ENCODE measurements at regions not wholly inside any gene's neighbourhood (a gene's known extent, or its start where the extent isn't known, plus 50 kb on each side); places are given as distances from the start of the nearest gene placed in this dataset.
A peak's percentile ranks its signal among the peaks of the same experiment; 100 is the strongest.

- Histone ChIP-seq H3K4me1 (ENCODE audit: control insufficient read depth, extremely low read depth, insufficient read depth, low read length) (peaks cover 5% of the 10 kb centered on the region), H2AFZ (ENCODE audit: control insufficient read depth, low read length) (no peak overlapping the region), H3K4me2 (ENCODE audit: control insufficient read depth, extremely low read depth, insufficient read depth, low read depth, low read length) (no peak overlapping the region), H3K36me3 (ENCODE audit: control insufficient read depth in 2 of 2, extremely low read depth in 1 of 2, insufficient read depth in 2 of 2, low read length in 2 of 2) (no peaks in the 10 kb centered on the region), H3K9me1 (ENCODE audit: control insufficient read depth, extremely low read depth, insufficient read depth, low read length) (no peaks in the 10 kb centered on the region), H4K20me1 (ENCODE audit: control insufficient read depth, extremely low read depth, insufficient read depth, low read length) (no peaks in the 10 kb centered on the region), H3K27ac (ENCODE audit: control insufficient read depth, insufficient read depth, low read length) (no peak overlapping the region), H3K27me3 (ENCODE audit: control insufficient read depth, extremely low read depth, insufficient read depth, low read length) (no peaks in the 10 kb centered on the region), H3K79me2 (ENCODE audit: control insufficient read depth, insufficient read depth, low read length) (no peaks in the 10 kb centered on the region), H3K9ac (ENCODE audit: control insufficient read depth, extremely low read depth, insufficient read depth, low read length) (no peak overlapping the region), H3K4me3 (ENCODE audit: control insufficient read depth in 2 of 3, extremely low read depth in 1 of 3, insufficient read depth in 2 of 3, low read depth in 1 of 3, low read length in 3 of 3) (no peak overlapping the region), H3K9me3 (ENCODE audit: control insufficient read depth, low read depth, low read length) (no peaks in the 10 kb centered on the region)
- dilution Hi-C loops (cut with MboI; ENCODE audit: extremely low pct_ligation_motif_present, low sequenced_read_pairs) = no loop called here
- DNase-seq (ENCODE audit: low read depth, low spot score) = no peak
- TF ChIP-seq CTCF (optimal IDR thresholded peaks at IDR 0.05 in 1 of 3, IDR thresholded peaks at IDR 0.05 in 1 of 3, conservative IDR thresholded peaks at IDR 0.05 in 1 of 3; ENCODE audit: extremely low read depth in 1 of 3, insufficient read depth in 2 of 3, low read length in 3 of 3) (no peak), EZH2 (IDR thresholded peaks at IDR 0.05; ENCODE audit: low read length) (no peak)
- no peak for FAIRE-seq
Measured at GRCh38 chr7:33771422-33771821, 133.9 kb upstream of the BMPER start.

GRCh38 chr7:33773053-33773452, 132.3 kb upstream of the BMPER start:
- peaks cover 5% of the 10 kb centered on the region for H3K4me1 ChIP-seq (ENCODE audit: control insufficient read depth, extremely low read depth, insufficient read depth, low read length)
- no peaks in the 10 kb centered on the region for H3K36me3 ChIP-seq (ENCODE audit: control insufficient read depth in 2 of 2, extremely low read depth in 1 of 2, insufficient read depth in 2 of 2, low read length in 2 of 2)
- H3K9ac ChIP-seq (ENCODE audit: control insufficient read depth, extremely low read depth, insufficient read depth, low read length) = no peak overlapping the region
- H3K4me2 ChIP-seq (ENCODE audit: control insufficient read depth, extremely low read depth, insufficient read depth, low read depth, low read length) = no peak overlapping the region
- H3K9me3 ChIP-seq (ENCODE audit: control insufficient read depth, low read depth, low read length) = no peaks in the 10 kb centered on the region
- DNase-seq (ENCODE audit: low read depth, low spot score) (peak; percentile 9), FAIRE-seq (no peak)
- H2AFZ ChIP-seq (ENCODE audit: control insufficient read depth, low read length) = no peak overlapping the region
- H3K4me3 ChIP-seq (ENCODE audit: control insufficient read depth in 2 of 3, extremely low read depth in 1 of 3, insufficient read depth in 2 of 3, low read depth in 1 of 3, low read length in 3 of 3) = no peak overlapping the region
- no peaks in the 10 kb centered on the region for H3K27me3 ChIP-seq (ENCODE audit: control insufficient read depth, extremely low read depth, insufficient read depth, low read length)
- no peaks in the 10 kb centered on the region for H4K20me1 ChIP-seq (ENCODE audit: control insufficient read depth, extremely low read depth, insufficient read depth, low read length)
- no peaks in the 10 kb centered on the region for H3K79me2 ChIP-seq (ENCODE audit: control insufficient read depth, insufficient read depth, low read length)
- TF ChIP-seq CTCF (optimal IDR thresholded peaks at IDR 0.05 in 1 of 3, IDR thresholded peaks at IDR 0.05 in 1 of 3, conservative IDR thresholded peaks at IDR 0.05 in 1 of 3; ENCODE audit: extremely low read depth in 1 of 3, insufficient read depth in 2 of 3, low read length in 3 of 3) = no peak
- no peak for TF ChIP-seq EZH2 (IDR thresholded peaks at IDR 0.05; ENCODE audit: low read length)
- no peaks in the 10 kb centered on the region for H3K9me1 ChIP-seq (ENCODE audit: control insufficient read depth, extremely low read depth, insufficient read depth, low read length)
- dilution Hi-C loops (cut with MboI; ENCODE audit: extremely low pct_ligation_motif_present, low sequenced_read_pairs) = no loop called here
- H3K27ac ChIP-seq (ENCODE audit: control insufficient read depth, insufficient read depth, low read length) = no peak overlapping the region

Data from keratinocyte (primary cell).